ENCODE measurements at regions not wholly inside any gene's neighbourhood (a gene's known extent, or its start where the extent isn't known, plus 50 kb on each side); places are given as distances from the start of the nearest gene placed in this dataset.

GRCh38 chr6:65933390-65933789 is 226.4 kb upstream of the EYS start:
- Histone ChIP-seq H4K20me1 (replicated peaks in 1 of 2; ENCODE audit: control insufficient read depth in 1 of 2, insufficient read depth in 2 of 2, low read length in 2 of 2) (no peaks in the 10 kb centered on the region), H3K9ac (replicated peaks in 1 of 4; ENCODE audit: extremely low read depth in 1 of 4, low read depth in 3 of 4, low read length in 3 of 4) (no peak overlapping the region), H4K91ac (replicated peaks; ENCODE audit: insufficient read length, low read length) (no peak overlapping the region), H3K23me2 (ENCODE audit: low read depth, low read length) (no peaks in the 10 kb centered on the region), H2AK5ac (ENCODE audit: low read depth, low read length) (no peak overlapping the region), H2BK120ac (replicated peaks; ENCODE audit: low read depth, low read length) (no peak overlapping the region), H3K56ac (replicated peaks; ENCODE audit: insufficient read length, low read depth, low read length) (no peak overlapping the region), H2AFZ (ENCODE audit: low read length) (no peak overlapping the region), H4K5ac (ENCODE audit: insufficient read length, low read depth, low read length) (no peak overlapping the region), H3K4me2 (ENCODE audit: insufficient read depth in 1 of 2, low read depth in 2 of 2, low read length in 2 of 2) (no peak overlapping the region), H2BK20ac (ENCODE audit: low read length) (no peak overlapping the region), H3K27me3 (replicated peaks in 1 of 4; ENCODE audit: control insufficient read depth in 3 of 4, extremely low read depth in 1 of 4, insufficient read depth in 3 of 4, low read length in 3 of 4) (no peaks in the 10 kb centered on the region), H2BK15ac (ENCODE audit: low read length) (no peak overlapping the region), H3K14ac (ENCODE audit: insufficient read length) (no peak overlapping the region), H2BK12ac (ENCODE audit: low read depth, low read length) (no peak overlapping the region), H3K4ac (replicated peaks; ENCODE audit: insufficient read length, low read depth, low read length) (no peak overlapping the region), H3K9me3 (ENCODE audit: insufficient read depth in 2 of 2, low read depth in 1 of 2, low read length in 1 of 2) (peaks cover 15 to 17% of the 10 kb centered on the region in 2 experiments; a peak in 3 of 4 replicates), H4K8ac (ENCODE audit: extremely low read depth, insufficient read depth, low read length) (no peak overlapping the region), H3K36me3 (ENCODE audit: control insufficient read depth in 2 of 4, insufficient read depth in 4 of 4, low read length in 3 of 4) (no peaks in the 10 kb centered on the region), H3K18ac (ENCODE audit: extremely low read depth, low read length) (no peak overlapping the region), H3K79me1 (ENCODE audit: low read depth, low read length) (no peaks in the 10 kb centered on the region), H3K27ac (ENCODE audit: low read depth, low read length) (no peak overlapping the region), H3K23ac (ENCODE audit: insufficient read length) (no peak overlapping the region), H3K4me1 (replicated peaks in 1 of 4; ENCODE audit: control insufficient read depth in 3 of 4, insufficient read depth in 4 of 4, low read length in 3 of 4) (no peaks in the 10 kb centered on the region), H3K4me3 (ENCODE audit: extremely low read depth in 1 of 4, insufficient read depth in 2 of 4, low read depth in 3 of 4, low read length in 4 of 4) (no peak overlapping the region), H2BK5ac (ENCODE audit: low read depth, low read length) (no peak overlapping the region), H3K79me2 (ENCODE audit: control insufficient read depth in 1 of 2, insufficient read depth in 2 of 2, low read length in 2 of 2) (no peaks in the 10 kb centered on the region)
- WGBS, 2 experiments (ENCODE audit: extremely low coverage in 1 of 2, insufficient coverage in 1 of 2, insufficient read length in 1 of 2, insufficient replicate concordance in 2 of 2, low coverage in 1 of 2, low lambda C conversion rate in 2 of 2, missing lambda C conversion rate in 1 of 2) = 95% methylated on average over 1 of the region's 1 CpG; no CpG with 5 or more reads in 1 of the 2 experiments
- FAIRE-seq = no peak
- CTCF ChIA-PET (ENCODE audit: partially characterized antibody) = no interaction called here
- POLR2A ChIA-PET (ENCODE audit: partially characterized antibody) = no interaction called here
- DNase-seq (ENCODE audit: low read depth in 1 of 2, low spot score in 2 of 2) = no peak
- no peak for TF ChIP-seq GTF2F1 (IDR thresholded peaks at IDR 0.05; ENCODE audit: borderline replicate concordance, low read depth, low read length)
- no peak for TF ChIP-seq SP4 (IDR thresholded peaks at IDR 0.05; ENCODE audit: low read length)
- no peak for TF ChIP-seq CBX8 (IDR thresholded peaks at IDR 0.05; ENCODE audit: borderline replicate concordance, low read depth, low read length)
- no peak for TF ChIP-seq CHD1 (IDR thresholded peaks at IDR 0.05; ENCODE audit: low read depth, low read length)
- no peak for TF ChIP-seq TCF12 (IDR thresholded peaks at IDR 0.05; ENCODE audit: low read depth, low read length)
- TF ChIP-seq RBBP5 (IDR thresholded peaks at IDR 0.05; ENCODE audit: borderline replicate concordance, low read depth, low read length) = no peak
- TF ChIP-seq JUND (IDR thresholded peaks at IDR 0.05; ENCODE audit: low read length) = no peak
- no peak for TF ChIP-seq CTCF (IDR thresholded peaks at IDR 0.05; ENCODE audit: control extremely low read depth in 1 of 3, insufficient read depth in 1 of 3, low read depth in 1 of 3, low read length in 3 of 3)
- TF ChIP-seq FOSL1 (IDR thresholded peaks at IDR 0.05; ENCODE audit: insufficient read depth, low read depth, low read length) = no peak
- TF ChIP-seq BCL11A (IDR thresholded peaks at IDR 0.05; ENCODE audit: low read depth in 2 of 2, low read length in 2 of 2) = no peak
- TF ChIP-seq ASH2L (IDR thresholded peaks at IDR 0.05; ENCODE audit: low read length) = no peak
- TF ChIP-seq POLR2AphosphoS5 (IDR thresholded peaks at IDR 0.05; ENCODE audit: low read depth, low read length) = no peak
- no peak for TF ChIP-seq GABPA (IDR thresholded peaks at IDR 0.05; ENCODE audit: borderline replicate concordance, insufficient read depth, low read length)
- TF ChIP-seq CBX5 (IDR thresholded peaks at IDR 0.05; ENCODE audit: low read depth, low read length) = no peak

Measured in H1 (cell line).